SW 1271 (cell line): ENCODE measurements at regions not wholly inside any gene's neighbourhood (a gene's known extent, or its start where the extent isn't known, plus 50 kb on each side); places are given as distances from the start of the nearest gene placed in this dataset.
"Not testable (repeated sequence)": the region's sequence is repeated elsewhere in the genome, so short reads cannot be mapped to it uniquely, and the experiment has no call there.

Source experiments
- DNase-seq, 2 experiments: peaks; one replicate each; lab custom pipeline; 2025; lab: John Stamatoyannopoulos, UW

DNA sequence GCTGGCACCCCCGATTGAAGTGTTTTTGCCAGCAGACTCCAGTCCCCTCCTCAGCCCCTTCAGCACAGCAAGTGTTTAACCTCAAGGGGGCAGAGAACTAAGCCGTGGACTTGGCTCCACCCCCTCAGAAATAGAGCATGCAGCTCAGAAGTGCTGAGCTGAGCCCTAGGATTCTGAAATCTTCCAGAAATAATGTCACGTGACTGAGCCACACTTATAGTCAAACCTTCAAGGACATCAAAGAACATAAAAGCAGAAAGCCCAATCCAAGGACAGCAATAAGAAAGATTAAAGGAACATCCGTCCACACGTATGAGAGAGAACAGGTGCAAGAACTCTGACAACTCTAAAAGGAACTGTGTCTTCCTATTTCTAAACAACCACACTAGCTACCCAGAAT is 317.7 kb upstream of the LRFN5 start:
- DNase-seq, result no peak

DNA sequence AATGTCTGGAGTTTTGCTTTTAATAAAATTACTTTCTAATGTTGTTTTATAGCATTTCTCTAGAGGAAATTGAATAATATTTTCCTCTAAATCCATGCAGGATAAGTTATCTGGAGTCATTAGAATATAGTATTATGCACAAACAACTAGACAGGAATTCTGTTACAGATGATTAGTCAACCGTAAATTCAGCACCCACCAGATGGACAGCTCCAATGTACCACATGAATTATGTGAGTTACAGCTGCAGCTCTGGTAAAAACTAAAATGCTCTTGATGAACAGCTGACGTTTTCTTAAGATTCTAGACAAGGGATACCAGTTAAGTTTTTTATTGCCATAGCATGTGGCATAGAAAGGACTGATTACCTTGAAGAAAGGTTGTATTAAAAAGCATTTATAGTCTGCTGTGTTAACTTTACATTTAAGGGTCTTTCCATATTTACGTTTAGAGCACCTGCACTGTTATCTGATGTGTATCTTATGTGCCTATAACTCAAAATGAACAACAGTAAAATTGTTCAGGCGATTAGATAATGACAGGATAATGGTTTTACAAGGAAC is 321.4 kb upstream of the LRFN5 start:
- no peak for DNase-seq

DNA sequence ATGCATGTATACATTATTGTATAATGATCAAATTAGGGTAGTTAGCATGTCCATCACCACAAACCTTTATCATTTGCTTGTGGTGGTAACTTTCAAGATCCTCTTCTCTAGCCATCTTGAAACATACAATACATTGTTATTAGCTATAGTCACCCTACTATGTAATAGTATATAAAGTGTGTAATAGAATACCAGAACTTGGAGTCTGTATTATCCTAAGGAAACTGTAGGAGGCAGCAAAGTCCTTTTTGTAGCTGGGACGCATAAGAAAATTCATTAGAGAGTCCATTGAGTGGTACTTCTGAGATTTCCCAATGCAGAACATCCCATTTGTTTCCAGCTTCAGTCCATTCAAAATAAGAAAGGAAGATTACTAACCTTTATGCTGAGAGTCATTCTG is 325.9 kb upstream of the LRFN5 start:
- DNase-seq, result no peak

DNA sequence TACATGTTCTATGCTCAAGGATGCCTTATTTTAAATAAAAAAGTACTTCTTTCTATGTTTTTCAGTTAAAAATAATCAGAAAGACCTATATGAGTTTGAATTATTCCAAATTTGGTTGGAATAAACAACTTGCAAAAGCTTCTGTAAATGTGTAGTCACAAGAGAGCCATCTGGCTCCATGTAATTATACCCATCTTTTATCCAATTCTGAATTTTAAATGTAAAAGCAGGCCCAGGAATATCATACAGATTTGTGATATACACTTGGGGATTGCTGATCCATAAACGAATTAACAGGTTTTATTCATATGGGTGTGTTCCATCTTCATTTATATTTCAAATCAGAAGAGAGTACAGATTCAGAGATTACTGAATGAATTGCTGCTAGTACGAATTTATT is 329.2 kb upstream of the LRFN5 start:
- DNase-seq, result no peak

DNA sequence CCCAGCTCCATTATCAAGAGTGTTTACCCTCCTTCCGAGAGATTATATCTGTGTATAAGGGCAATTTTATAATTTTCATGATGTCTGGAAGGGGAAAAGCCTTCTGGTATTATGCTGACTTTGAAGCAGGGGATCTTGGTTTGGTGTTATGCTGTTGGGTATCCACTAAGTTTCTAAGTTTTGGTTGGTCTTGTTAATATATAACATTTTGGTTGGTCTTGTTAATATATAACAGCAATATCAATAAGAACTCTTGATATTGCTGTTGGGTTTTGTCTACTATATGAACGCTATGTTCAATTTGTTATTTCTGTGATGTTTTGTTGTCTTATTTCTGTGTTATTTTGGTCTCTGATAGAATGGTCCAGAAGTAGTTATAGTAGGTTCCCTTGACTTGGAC is 349.2 kb upstream of the LRFN5 start:
- DNase-seq, result no peak

DNA sequence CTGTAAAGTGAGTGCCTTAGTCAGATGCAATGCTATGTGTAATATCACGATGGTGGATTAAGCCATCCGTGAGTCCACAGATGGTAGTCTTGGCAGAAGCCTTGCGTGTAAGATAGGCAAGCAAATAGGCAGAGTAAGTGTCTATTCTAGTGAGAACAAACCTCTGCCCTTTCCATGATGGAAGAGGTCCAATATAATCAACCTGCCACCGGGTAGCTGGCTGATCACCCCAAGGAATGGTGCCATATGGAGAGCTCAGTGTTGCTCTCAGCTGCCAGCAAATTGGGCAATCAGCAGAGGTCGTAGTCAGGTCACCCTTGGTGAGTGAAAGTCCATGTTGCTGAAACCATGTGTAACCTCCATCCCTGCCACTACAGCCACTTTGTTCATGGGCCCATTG is 371.2 kb upstream of the LRFN5 start:
- no peak for DNase-seq

DNA sequence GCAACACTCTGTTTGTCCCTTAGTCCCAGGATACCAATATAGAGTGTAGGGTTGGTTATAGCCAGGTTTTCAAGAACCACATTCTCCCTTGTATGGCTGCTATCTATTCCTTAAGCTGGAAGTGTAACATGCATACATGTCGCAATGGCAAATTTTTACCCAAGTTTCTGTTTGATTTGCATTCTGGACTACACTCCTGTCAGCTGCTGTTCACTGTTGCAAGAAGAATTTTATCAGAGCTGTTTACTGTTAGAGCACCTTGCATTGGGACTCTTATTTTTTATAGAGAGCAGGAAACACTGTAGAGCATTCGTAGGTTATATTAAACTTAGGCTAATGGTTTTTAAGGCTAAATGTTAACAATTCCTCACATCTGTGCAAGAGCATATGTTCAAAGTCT is 376.0 kb upstream of the LRFN5 start:
- no peak for DNase-seq

DNA sequence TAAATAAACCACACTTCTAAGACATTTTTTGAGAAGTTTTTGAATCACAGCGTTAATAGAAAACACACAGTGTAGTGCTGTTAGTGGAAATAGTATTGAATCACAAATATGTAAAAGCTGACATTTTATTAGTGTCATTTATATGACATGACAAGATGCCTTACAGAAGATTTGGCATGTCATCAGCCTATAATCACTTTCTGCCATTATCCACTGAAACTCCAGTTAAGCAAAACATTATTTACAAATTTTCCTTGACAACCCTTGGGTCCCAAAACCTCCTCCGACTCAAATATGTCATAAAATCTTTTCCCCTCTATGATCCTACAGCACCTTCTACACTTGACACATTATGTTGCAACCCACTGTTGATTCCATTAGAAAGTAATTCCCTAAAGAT is 376.9 kb upstream of the LRFN5 start:
- DNase-seq, result no peak

DNA sequence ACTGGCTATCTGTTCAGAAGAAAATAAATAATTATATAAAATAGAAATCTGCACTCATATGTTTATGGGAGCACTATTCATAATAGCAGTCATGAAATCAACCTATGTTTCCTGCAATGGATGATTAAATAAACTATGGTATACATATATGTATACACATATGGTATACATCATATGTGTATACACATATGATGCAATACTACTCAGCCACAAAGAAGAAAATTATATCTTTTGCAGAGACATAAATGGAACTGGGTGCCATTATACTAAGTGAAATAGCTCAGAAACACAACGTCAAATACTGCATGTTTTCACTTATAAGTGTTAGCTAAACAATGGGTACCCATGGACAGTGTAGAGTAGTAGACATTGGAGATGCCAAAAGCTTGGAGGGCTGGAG is 381.2 kb upstream of the LRFN5 start:
- DNase-seq, result no peak

DNA sequence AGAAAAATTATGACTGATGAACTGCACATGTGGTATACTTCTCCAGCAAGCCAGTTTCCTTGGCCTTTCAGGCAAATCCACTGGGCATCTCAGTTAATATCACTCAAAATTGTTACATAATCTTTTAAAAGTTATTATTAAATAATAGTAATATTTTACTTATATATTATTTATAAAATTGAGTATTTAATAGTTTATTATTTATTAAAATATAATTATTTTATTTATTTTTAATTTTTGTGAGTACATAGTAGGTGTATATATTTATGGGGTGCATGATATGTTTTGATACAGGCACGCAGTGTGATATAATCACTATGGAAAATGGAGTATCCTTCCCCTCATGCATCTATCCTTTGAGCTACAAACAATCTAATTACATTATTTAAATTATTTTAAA is 384.1 kb upstream of the LRFN5 start:
- no peak for DNase-seq

DNA sequence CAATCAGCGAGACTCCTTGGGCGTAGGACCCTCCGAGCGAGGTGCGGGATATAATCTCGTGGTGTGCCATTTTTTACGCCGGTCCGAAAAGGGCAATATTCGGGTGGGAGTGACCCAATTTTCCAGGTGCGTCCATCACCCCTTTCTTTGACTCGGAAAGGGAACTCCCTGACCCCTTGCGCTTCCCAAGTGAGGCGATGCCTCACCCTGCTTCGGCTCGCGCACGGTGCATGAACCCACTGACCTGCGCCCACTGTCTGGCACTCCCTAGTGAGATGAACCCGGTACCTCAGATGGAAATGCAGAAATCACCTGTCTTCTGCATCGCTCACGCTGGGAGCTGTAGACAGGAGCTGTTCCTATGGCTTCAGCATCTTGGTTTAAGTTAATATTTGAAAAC is 391.7 kb upstream of the LRFN5 start:
- DNase-seq, result not testable (repeated sequence)

DNA sequence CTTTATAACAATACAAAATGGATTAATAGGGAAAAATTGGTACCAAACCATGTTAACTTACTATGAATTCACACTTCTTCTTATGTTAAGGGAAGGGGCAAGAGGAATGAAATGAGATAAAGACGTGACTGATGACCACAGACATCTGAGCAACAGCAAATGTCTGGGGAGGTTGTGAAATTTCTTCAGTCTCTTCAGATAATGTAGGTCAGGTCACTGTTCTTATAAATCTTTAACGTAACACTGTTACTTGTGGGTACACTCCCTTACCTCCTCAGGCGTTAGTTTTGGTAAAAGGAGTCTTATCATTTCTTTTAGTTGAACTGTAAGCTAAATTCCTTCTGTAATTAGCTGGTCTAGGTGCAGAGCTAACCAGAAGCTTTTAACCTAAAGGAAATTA is 405.0 kb upstream of the LRFN5 start:
- no peak for DNase-seq

DNA sequence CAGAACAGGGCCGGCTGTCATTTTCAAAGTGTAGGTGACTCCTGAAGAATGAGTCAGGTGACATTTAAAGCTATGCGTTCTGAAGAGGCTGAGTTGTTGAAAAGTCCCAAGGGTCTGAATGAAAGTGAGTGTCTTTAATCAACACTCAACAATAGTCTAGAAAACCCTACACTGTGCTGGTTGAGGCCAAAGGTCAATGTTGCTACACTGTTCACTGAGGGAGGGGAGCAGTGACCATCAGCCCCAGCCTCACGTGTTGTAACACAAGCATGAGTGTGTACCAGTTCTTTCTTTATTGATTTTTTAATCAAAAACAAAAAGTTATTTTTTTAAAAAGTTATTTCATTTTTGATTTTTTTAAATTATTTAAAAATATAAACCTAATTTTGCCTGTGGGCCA is 418.8 kb upstream of the LRFN5 start:
- no peak for DNase-seq

DNA sequence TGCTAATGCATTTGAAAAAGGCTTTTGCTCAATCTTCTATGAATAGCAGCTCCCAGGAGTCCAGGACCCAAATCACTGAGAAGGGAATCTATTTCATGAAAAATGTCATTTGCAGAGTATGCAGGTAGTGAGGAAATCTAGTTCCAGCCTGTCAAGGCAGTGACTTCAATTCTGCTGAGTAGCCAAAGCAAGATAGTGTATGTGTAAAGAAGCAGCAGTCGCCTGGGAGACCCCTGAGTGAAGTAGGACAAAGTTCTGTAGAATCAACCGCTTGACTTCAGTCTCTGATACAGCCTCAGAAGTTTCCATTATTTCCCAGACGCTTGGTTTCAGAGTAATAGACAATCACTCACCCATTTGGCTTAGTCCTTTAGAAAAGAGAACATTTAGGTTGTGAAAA is 435.6 kb upstream of the LRFN5 start:
- DNase-seq, result no peak

DNA sequence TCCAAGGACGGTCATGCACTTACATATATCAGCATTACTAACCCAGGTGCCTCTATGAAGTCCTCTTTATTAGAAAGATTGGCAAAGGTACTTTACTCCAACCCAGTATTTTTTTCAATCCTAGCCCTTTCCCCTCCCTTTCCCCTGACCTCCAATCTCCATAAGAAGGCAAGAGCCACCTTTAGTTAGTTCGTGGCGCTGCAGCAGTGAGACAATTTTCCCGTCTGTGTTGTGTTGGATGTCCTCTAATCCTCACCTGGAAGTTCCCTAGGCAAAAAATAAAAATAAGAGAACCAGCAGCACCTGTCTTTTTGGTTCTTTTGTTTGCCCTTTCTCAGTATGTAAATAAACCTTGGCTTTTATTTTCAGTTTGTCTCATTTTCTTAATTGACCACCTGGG is 439.6 kb upstream of the LRFN5 start:
- DNase-seq, result no peak

DNA sequence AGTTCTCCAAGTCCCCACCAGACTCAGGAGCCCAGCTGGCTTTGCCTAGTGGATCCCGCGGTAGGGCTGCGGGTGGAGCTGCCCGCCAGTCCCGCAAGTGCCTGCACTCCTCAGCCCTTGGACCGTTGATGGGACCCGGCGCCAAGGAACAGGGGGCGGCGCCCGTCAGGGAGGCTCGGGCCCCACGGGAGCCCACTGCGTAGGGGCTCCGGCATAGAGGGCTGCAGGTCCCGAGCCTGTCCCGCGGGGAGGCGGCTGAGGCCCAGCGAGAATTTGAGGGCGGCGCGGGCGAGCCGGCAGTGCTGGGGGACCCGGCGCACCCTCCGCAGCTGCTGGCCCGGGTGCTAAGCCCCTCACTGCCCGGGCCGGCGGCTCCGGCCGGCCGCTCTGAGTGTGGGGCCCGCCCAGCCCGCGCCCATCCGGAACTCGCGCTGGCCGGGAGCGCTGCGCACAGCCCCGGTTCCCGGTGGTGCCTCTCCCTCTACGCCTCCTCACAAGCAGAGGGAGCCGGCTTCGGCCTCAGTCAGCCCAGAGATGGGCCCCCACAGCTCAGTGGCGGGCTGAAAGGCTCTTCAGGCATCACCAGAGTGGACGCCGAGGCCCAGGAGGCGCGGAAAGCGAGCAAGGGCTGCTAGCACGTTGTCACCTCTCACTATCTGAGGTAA is 452.4 kb upstream of the LRFN5 start:
- DNase-seq, result no peak

DNA sequence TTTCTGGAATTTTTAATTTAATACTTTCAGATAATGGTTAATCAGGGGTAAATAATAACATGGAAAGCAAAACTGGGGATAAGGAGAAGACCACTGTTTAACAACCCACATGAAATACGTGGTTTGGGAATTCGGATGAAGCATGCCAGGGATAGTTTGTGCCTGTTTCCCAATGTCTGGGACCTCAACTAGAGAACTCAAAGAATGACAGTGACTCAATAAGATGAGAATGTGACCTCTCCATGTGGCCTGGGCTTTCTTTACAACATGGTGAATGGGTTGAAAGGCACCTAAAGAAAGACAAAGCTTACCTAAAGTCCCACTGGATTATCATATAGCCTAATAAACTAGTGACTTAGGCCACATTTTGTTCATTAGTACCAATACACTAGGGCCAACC is 460.3 kb upstream of the LRFN5 start:
- DNase-seq, result no peak

DNA sequence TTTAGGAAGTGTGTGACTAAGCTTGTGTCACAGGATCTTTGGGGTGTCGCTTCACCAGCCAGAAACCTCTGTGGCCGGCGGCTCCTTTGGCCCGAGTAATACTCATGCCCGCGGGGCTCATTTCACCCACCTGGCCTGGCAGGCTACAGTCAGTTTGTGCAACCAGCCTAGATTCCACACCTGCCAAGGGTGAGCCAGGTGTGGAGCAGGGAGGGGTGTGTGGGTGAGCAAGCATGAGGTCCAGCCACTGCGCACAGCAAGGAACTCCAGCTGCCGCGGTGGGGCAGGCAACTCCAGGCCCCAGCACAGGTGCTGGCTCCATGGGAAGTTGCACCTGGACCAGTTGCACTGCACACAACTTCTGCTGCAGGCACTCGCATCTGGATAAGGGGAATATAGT is 462.3 kb upstream of the LRFN5 start:
- DNase-seq, result no peak

DNA sequence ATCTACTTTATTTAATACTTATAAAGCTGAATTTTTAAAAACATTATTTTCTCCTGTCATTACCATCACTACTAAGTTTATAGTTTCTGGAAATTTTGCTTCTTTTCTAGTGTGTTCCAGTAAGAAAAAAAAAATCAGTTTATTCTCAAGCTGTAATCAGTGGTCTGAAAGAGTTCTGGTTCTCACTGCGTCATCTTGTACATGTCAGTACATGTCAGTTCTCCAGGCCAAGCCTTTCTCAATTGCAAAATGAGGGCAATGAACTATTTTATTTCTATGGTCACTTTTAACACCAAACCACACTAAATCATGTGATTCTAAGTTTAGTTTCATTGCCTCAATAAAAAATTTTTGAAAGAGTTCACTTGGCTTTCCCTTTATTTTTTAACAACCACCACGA is 468.9 kb upstream of the LRFN5 start:
- DNase-seq, result no peak

DNA sequence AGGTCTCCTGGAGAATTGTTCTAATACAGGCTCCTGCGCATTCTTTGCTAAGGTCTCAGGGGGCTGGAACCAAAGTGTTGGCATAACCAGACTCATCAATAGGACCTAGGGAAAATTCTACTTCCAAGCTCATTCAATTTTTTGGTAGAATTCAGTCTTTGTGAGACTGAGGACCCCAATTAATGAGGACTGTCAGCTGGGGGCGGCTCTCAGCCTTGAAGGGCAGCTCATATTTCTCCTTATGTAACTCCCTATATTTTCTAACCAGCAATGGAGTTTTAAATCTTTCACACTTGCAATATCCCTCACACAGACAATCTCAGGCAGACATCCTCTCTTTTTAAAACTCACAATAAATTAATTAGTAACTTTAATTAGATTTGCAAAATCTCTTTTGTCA is 476.4 kb upstream of the LRFN5 start:
- no peak for DNase-seq

DNA sequence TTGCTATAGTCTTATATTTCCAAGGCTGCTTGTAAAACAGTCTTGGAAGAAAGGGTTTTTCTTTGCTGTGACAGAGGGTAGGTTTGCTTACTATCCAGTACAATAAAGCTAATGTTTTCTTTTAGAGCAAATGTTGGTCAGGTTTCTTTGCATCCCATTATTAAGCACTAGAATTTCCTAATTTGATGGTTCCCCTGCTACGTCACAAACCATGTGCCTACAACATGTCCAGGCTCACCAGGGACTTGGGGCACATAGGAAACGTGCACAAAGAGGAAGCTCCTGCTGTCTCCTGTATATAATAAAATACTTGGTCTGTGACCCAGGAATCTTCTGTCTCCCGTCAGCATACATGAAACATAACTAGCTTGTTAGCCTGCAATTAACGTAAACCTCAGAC is 486.3 kb upstream of the LRFN5 start:
- no peak for DNase-seq

DNA sequence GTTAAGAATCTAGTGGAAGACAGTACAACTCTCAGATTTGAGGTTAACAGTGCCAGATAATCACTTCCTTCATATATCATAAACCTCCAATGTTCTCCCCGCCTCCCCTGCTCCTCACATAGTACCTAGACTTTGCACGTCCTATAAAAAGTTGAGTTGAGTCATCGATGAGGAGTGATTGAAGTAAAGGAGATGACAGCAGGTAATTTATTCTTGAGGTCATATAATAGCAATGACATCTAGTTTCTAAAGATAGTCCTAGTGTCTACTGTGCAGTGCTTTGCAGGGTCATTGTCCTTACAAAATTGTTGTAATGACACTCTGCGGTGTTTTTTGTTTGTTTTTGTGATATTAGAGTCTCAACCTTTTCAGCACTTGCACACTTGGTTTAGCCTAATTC is 510.5 kb upstream of the LRFN5 start:
- no peak for DNase-seq

DNA sequence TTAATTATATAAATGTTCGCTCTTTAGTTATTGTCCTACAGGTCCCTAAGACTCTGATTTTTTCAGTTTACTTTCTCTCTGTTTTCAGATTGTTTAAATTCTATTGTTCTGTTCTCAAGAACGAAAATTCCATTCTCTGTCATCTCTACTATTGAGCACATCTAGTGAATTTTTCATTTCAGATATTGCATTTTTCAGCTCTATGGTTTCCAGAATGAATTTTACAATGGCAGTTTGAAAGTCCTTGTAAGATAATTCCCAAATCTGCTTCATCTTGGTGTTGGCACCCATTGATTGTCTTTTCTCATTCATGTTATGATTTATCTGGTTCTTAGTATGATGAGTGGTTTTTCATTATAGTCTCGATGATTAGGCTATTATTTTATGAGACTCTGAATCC is 519.6 kb upstream of the LRFN5 start:
- no peak for DNase-seq

DNA sequence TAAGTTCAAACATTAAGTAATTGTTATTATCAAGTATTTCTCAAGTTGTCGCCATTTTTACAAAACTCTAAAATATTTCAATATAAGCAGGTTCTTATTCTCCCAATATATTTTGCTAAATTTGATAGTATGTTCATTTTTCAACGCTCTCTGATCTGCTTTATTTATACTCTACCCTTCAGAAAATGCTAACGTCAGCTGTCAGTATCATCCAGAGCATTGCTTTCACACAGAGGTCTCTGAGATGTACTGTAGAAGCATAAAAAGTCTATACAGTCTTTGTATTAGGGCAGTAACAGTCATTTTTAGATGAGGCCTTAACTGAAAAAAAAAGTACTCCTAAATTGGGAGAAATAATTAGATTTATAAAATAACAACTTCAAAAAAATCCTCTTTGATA is 533.1 kb upstream of the LRFN5 start:
- no peak for DNase-seq

DNA sequence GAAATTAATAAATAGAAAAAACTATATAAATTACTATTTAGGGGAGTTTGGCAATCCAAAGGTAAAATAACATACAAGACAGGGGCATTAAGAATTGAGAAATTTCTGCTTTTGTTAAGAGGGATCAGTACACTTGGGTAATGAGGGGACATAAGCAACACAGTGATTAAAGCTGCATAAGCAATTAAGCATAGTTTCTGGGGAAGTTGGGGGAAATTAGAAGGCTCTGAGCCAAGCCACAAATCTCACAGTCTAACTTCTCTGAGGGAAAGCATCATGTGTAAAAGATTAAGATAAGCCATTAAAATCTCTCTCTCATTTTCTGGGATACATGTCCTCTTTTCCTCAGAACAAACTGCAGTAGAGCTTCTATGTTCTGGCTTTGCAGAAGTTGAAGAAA is 533.9 kb upstream of the LRFN5 start:
- DNase-seq, result no peak
